DOHH2 (cell line): ENCODE measurements at regions not wholly inside any gene's neighbourhood (a gene's known extent, or its start where the extent isn't known, plus 50 kb on each side); places are given as distances from the start of the nearest gene placed in this dataset.

Experiments
- EZH2phosphoT487 ChIP-seq: fragments of 200-600 bp; sonication (generic); IDR thresholded peaks from 2 replicates; pipeline ENCODE4 v1.6.1; 2017; ENCODE audit warnings: borderline replicate concordance, mild to moderate bottlenecking, antibody characterized with exemption, low read length, moderate library complexity, mixed read lengths
- TF ChIP-seq, protein P1 (sequence below): fragments of 200-600 bp; sonication (generic); IDR thresholded peaks from one replicate; pipeline ENCODE4 v1.5.1; 2014; ENCODE audit warnings: antibody characterized with exemption, mild to moderate bottlenecking, low read depth, low read length; ENCODE audit not compliant: poor library complexity, severe bottlenecking

DNA sequence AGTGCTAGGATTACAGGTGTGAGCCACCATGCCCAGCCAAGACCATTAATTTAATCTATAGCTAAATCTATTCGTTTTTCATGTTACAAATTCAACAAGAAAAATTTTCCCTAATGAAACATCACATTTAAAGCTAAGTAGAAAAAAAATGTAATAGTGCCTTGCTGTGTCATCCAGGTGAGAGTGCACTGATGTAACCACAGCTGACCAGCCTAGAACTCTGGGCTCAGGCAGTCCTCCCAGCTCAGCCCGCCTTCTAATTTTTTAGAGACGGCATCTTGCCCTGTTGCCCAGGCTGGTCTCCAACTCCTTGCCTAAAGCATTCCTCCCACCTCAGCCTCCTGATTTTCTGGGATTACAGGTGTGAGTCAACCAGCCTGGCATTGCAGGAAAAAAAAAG lies 109.0 kb downstream of the PPIAL4G start:
- no peak for TF ChIP-seq EZH2phosphoT487
- TF ChIP-seq, protein P1, sequence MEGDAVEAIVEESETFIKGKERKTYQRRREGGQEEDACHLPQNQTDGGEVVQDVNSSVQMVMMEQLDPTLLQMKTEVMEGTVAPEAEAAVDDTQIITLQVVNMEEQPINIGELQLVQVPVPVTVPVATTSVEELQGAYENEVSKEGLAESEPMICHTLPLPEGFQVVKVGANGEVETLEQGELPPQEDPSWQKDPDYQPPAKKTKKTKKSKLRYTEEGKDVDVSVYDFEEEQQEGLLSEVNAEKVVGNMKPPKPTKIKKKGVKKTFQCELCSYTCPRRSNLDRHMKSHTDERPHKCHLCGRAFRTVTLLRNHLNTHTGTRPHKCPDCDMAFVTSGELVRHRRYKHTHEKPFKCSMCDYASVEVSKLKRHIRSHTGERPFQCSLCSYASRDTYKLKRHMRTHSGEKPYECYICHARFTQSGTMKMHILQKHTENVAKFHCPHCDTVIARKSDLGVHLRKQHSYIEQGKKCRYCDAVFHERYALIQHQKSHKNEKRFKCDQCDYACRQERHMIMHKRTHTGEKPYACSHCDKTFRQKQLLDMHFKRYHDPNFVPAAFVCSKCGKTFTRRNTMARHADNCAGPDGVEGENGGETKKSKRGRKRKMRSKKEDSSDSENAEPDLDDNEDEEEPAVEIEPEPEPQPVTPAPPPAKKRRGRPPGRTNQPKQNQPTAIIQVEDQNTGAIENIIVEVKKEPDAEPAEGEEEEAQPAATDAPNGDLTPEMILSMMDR: no peak
